ENCODE measurements at regions not wholly inside any gene's neighbourhood (a gene's known extent, or its start where the extent isn't known, plus 50 kb on each side); places are given as distances from the start of the nearest gene placed in this dataset.

GRCh38 chr18:10400534-10401307, 53.7 kb upstream of the APCDD1 start (continued):
- TF ChIP-seq EZH2 (IDR thresholded peaks at IDR 0.05; ENCODE audit: low read depth, unreplicated experiment) (no peak), NANOG (IDR thresholded peaks at IDR 0.05; ENCODE audit: borderline replicate concordance) (no peak), ETS1 (IDR thresholded peaks at IDR 0.05) (no peak), STAT1 (IDR thresholded peaks at IDR 0.05; ENCODE audit: unreplicated experiment) (no peak), EZH2phosphoT487 (IDR thresholded peaks at IDR 0.05; ENCODE audit: unreplicated experiment) (no peak), ZNF114 (CRISPR knock-in tag; IDR thresholded peaks at IDR 0.05) (no peak), ZNF462 (CRISPR knock-in tag; IDR thresholded peaks at IDR 0.05) (no peak)

GRCh38 chr18:10401521-10401920, 52.9 kb upstream of the APCDD1 start:
- Histone ChIP-seq H3K27ac (ENCODE audit: low read depth) (no peak overlapping the region), H3K4me2 (no peak overlapping the region), H3F3A (replicated peaks; ENCODE audit: low read depth) (no peaks in the 10 kb centered on the region), H3K79me2 (replicated peaks; ENCODE audit: insufficient read depth) (no peaks in the 10 kb centered on the region), H3K9me2 (ENCODE audit: insufficient read depth) (no peaks in the 10 kb centered on the region), H3K4me1 (ENCODE audit: insufficient read depth) (peaks cover 5% of the 10 kb centered on the region), H4K20me1 (replicated peaks; ENCODE audit: insufficient read depth) (no peaks in the 10 kb centered on the region), H3K4me3 (no peak overlapping the region), H2AFZ (no peak overlapping the region), H3K27me3 (ENCODE audit: insufficient read depth) (no peaks in the 10 kb centered on the region), H3K36me3 (ENCODE audit: insufficient read depth) (no peaks in the 10 kb centered on the region)
- DNase-seq (ENCODE audit: low spot score) (no peak), ATAC-seq (no peak)
- Mint-ChIP-seq H3K27me3 (ENCODE audit: insufficient read depth, low read depth, poor library complexity) (peaks cover 13% of the 10 kb centered on the region), H3K36me3 (ENCODE audit: low read depth) (no peaks in the 10 kb centered on the region), H3K9me3 (no peaks in the 10 kb centered on the region), H3K4me1 (peaks cover 45% of the 10 kb centered on the region), H3K27ac (no peak overlapping the region), H3K4me3 (no peak overlapping the region)
- TF ChIP-seq CREB1 (CRISPR knock-in tag; IDR thresholded peaks at IDR 0.05; ENCODE audit: low read depth) (no peak), JUNB (IDR thresholded peaks at IDR 0.05; ENCODE audit: unreplicated experiment) (no peak), STAT1 (IDR thresholded peaks at IDR 0.05; ENCODE audit: unreplicated experiment) (no peak), NANOG (IDR thresholded peaks at IDR 0.05; ENCODE audit: borderline replicate concordance) (no peak), POLR2AphosphoS5 (IDR thresholded peaks at IDR 0.05; ENCODE audit: low read depth) (no peak), EZH2 (IDR thresholded peaks at IDR 0.05; ENCODE audit: low read depth, unreplicated experiment) (no peak), ETS1 (IDR thresholded peaks at IDR 0.05) (no peak)
